ENCODE measurements at regions not wholly inside any gene's neighbourhood (a gene's known extent, or its start where the extent isn't known, plus 50 kb on each side); places are given as distances from the start of the nearest gene placed in this dataset.
"Not testable (repeated sequence)": the region's sequence is repeated elsewhere in the genome, so short reads cannot be mapped to it uniquely, and the experiment has no call there.

DNA sequence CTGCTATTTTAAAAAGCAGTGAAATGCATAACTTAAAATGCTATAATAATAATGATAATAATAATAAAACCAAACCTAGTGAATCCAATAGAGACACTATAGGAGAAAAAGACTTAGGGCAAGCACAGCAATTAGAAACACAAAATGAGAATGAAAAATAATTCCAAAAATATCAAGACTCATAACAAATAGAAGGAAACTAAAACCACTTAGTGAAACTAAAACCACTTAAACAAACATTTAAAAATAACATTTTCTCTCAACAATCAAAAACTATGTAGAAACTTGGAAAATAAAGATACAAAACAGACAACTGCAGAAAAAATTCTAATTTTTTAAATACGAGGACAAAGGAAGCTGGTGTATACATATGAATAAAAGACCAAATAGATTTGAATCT lies 655.2 kb upstream of the NRG3 start:
- no peak overlapping the region for H3K4me3 ChIP-seq (ENCODE audit: low read length)
- no peak for DNase-seq (ENCODE audit: low read depth)
- no peak for TF ChIP-seq CTCF (conservative IDR thresholded peaks at IDR 0.05; ENCODE audit: low read length)

DNA sequence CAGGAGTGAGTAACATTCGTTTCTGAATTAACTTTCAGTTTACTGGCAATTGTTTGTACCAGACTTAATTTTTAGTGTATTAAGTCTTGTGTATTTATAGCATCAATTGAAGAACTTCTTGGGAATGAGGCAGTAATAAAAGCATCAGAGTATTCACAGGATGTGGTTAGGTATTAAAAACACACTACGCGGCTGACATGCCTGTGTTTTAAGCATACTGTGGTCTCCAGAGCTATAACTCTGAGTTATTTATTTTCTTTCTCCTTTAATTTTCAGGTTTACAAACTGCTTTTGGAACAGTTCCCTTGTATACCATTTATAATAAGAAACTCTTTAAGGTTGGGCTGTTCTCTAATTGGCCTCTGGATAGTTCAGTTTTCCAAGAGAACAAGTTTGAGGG lies 626.1 kb upstream of the NRG3 start:
- DNase-seq (ENCODE audit: low read depth), result no peak
- TF ChIP-seq CTCF (conservative IDR thresholded peaks at IDR 0.05; ENCODE audit: low read length), result no peak
- no peak overlapping the region for H3K4me3 ChIP-seq (ENCODE audit: low read length)

GRCh38 chr10:81251457-81252115 lies 623.4 kb upstream of the NRG3 start:
- no peak overlapping the region for H3K4me3 ChIP-seq (ENCODE audit: low read length)
- no peak for DNase-seq (ENCODE audit: low read depth)
- no peak for TF ChIP-seq CTCF (conservative IDR thresholded peaks at IDR 0.05; ENCODE audit: low read length)

DNA sequence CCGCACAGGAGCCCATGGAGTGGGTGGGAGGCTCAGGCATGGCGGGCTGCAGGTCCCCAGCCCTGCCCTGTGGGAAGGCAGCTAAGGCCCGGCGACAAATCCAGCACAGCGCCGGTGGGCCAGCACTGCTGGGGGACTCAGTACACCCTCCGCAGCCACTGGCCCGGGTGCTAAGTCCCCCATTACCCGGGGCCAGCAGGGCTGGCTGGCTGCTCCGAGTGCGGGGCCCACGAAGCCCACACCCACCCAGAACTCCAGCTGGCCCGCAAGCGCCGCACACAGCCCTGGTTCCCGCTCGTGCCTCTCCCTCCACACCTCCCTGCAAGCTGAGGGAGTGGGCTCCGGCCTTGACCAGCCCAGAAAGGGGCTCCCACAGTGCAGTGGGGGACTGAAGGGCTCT lies 610.0 kb upstream of the NRG3 start:
- not testable (repeated sequence) for H3K4me3 ChIP-seq (ENCODE audit: low read length); DNase-seq (ENCODE audit: low read depth)

DNA sequence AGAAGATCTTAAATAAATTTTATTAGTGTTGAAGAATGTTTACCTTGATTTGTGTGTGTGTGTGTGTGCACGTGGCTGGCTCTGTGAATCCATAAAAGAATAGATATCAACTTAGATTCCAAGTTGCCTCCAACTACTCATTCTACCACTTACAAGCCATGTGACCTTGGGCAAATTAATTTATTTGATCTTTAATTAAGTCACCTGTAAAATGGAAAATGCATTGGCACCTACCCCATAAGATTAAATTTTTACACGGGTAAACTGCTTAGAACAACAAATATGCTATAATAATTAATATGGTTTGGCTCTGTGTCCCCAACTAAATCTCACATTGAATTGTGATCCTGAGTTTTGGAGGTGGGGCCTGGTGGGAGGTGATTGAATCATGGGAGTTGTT lies 604.9 kb upstream of the NRG3 start:
- DNase-seq (ENCODE audit: low read depth), result no peak
- no peak overlapping the region for H3K4me3 ChIP-seq (ENCODE audit: low read length)
- TF ChIP-seq CTCF (conservative IDR thresholded peaks at IDR 0.05; ENCODE audit: low read length), result no peak

GRCh38 chr10:81280497-81281479 lies 594.2 kb upstream of the NRG3 start:
- no peak overlapping the region for H3K4me3 ChIP-seq (ENCODE audit: low read length)
- TF ChIP-seq CTCF (conservative IDR thresholded peaks at IDR 0.05; ENCODE audit: low read length), result no peak
- DNase-seq (ENCODE audit: low read depth), result no peak

GRCh38 chr10:81288544-81288943 lies 586.5 kb upstream of the NRG3 start:
- H3K4me3 ChIP-seq (ENCODE audit: low read length), result no peak overlapping the region
- no peak for DNase-seq (ENCODE audit: low read depth)
- no peak for TF ChIP-seq CTCF (conservative IDR thresholded peaks at IDR 0.05; ENCODE audit: low read length)
